Tibial nerve (tissue), 4 donors: ENCODE measurements at regions not wholly inside any gene's neighbourhood (a gene's known extent, or its start where the extent isn't known, plus 50 kb on each side); places are given as distances from the start of the nearest gene placed in this dataset.

ENCODE experiments used
- DNase-seq, 2 donors: peaks; one replicate each; pipeline ENCODE4 v3.0.0-alpha.2; 2019; ENCODE audit warnings: low spot score in 2 of 2
- H3K27ac ChIP-seq, 4 donors: fragments of 200-600 bp; sonication (generic) in 3 of 4; one replicate each; pipeline ENCODE4 v1.5.1; 2017 to 2019; ENCODE audit warnings: mild to moderate bottlenecking in 1 of 4
- H3K27me3 ChIP-seq, 2 donors: fragments of 200-600 bp; sonication (generic) in 1 of 2; one replicate each; pipeline versions ENCODE4 v1.5.1 to v1.6.0; 2017 to 2019
- H3K36me3 ChIP-seq, 3 donors: fragments of 200-600 bp; sonication (generic); one replicate each; pipeline ENCODE4 v1.5.1; 2018 to 2019
- H3K4me1 ChIP-seq, 4 donors: fragments of 200-600 bp; sonication (generic) in 3 of 4; one replicate each; pipeline ENCODE4 v1.5.1; 2017 to 2019
- H3K4me3 ChIP-seq, 4 donors: fragments of 200-600 bp; sonication (generic) in 3 of 4; one replicate each; pipeline ENCODE4 v1.5.1; 2017 to 2019; ENCODE audit warnings: mild to moderate bottlenecking in 1 of 4, moderate library complexity in 1 of 4
- H3K9me3 ChIP-seq, 4 donors: fragments of 200-600 bp; sonication (generic) in 3 of 4; one replicate each; pipeline ENCODE4 v1.5.1; 2017 to 2019
- EP300 ChIP-seq, 2 donors: sonication (generic); formaldehyde crosslinking; IDR thresholded peaks; one replicate each; pipeline ENCODE4 v1.6.1; 2017; ENCODE audit warnings: antibody characterized with exemption in 2 of 2, mild to moderate bottlenecking in 1 of 2
- POLR2A ChIP-seq, 2 donors: fragments of 450-650 bp; IDR thresholded peaks; one replicate each; pipeline ENCODE4 v1.6.1; 2017; ENCODE audit warnings: antibody characterized with exemption in 2 of 2, mild to moderate bottlenecking in 2 of 2, moderate library complexity in 2 of 2
- WGBS, 2 donors: methylation state at CpG; one replicate each; pipeline ENCODE4 v1.1.5; 2018; 5-methylcytosine and 5-hydroxymethylcytosine counted together
- TF ChIP-seq, protein P1 (sequence below), 5 experiments: fragments of 200-600 bp in 3 of 5; fragments of 450-650 bp in 2 of 5; sonication (generic) in 3 of 5; IDR thresholded peaks; one replicate each; pipeline ENCODE4 v1.5.1; 2016 to 2019; ENCODE audit warnings: antibody characterized with exemption in 5 of 5, mild to moderate bottlenecking in 3 of 5, moderate library complexity in 2 of 5

DNA sequence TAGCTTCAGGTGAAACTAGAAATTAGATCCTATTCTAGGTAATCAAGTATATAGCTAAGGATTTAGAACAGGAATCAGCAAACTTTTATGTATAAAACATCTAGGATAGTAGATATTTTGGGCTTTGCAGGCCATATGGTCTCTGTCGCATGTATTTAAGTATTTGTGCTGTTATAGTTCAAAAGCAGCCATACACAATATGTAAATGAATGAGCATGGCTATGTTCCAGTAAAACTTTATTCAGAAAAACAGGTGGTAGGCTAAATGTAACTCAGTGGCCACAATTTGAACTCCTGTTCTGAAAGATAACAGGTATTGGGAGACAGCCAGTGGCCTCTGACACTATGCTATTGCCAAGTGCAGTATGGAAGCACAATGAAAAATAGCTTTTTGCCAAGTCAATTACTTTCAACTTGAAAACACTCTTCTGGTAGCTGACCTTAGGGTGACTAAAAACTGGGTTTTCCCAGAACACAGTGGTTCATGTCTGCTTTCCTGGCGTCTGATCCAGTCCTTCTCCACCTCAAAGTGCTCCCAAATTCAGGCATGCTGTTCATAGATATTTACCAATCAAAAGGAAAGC, 304.7 kb upstream of the SYT4 start:
- TF ChIP-seq EP300 (IDR thresholded peaks at IDR 0.05) (peak in 1 of 2 donors; percentile 50), POLR2A (IDR thresholded peaks at IDR 0.05) (no peak)
- TF ChIP-seq, protein P1, sequence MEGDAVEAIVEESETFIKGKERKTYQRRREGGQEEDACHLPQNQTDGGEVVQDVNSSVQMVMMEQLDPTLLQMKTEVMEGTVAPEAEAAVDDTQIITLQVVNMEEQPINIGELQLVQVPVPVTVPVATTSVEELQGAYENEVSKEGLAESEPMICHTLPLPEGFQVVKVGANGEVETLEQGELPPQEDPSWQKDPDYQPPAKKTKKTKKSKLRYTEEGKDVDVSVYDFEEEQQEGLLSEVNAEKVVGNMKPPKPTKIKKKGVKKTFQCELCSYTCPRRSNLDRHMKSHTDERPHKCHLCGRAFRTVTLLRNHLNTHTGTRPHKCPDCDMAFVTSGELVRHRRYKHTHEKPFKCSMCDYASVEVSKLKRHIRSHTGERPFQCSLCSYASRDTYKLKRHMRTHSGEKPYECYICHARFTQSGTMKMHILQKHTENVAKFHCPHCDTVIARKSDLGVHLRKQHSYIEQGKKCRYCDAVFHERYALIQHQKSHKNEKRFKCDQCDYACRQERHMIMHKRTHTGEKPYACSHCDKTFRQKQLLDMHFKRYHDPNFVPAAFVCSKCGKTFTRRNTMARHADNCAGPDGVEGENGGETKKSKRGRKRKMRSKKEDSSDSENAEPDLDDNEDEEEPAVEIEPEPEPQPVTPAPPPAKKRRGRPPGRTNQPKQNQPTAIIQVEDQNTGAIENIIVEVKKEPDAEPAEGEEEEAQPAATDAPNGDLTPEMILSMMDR (IDR thresholded peaks at IDR 0.05): no peak
- H3K9me3 ChIP-seq: no peaks in the 10 kb centered on the region
- H3K36me3 ChIP-seq: no peaks in the 10 kb centered on the region
- H3K4me3 ChIP-seq: no peak overlapping the region
- 59 to 61% methylated on average over 2 of the region's 2 CpGs for WGBS, 2 donors
- H3K27me3 ChIP-seq: no peaks in the 10 kb centered on the region
- no peak overlapping the region for H3K27ac ChIP-seq
- peaks cover 0 to 5% (median 0%) of the 10 kb centered on the region in 4 donors for H3K4me1 ChIP-seq
- no peak for DNase-seq

DNA sequence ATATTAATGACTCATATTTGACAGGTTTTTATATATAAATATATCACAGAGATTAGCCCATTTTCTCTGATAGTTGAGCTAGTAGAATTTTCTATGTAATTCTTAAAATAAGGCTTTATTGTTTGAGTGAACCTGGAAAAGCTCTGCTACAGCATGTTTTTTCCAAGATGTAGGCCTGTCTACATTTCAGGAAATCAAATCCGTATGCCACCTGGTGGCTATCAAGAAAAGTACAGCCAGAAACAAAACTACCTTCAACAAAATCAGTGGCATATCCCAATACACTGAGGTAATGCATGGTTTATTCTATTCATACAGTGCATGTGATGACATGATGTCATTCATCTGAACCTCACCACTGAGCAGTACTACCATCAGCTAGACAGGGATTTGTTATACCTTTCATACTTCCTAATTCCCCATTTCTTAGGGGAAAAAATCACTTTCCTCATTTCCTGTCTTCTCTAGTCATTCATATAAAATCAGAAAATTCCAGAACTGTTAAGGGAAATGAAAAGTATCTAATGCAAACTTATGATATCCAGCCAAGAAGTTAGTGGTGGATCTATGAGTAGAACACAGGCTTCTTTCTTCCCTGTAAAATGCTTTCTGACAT, 310.4 kb upstream of the SYT4 start:
- WGBS, 2 donors: 0% methylated on average over 1 of the region's 1 CpG
- H3K9me3 ChIP-seq: no peaks in the 10 kb centered on the region
- H3K27ac ChIP-seq: no peak overlapping the region
- TF ChIP-seq POLR2A (IDR thresholded peaks at IDR 0.05): no peak
- TF ChIP-seq, protein P1 (IDR thresholded peaks at IDR 0.05): peak; percentile 51 to 78 (median 59)
- TF ChIP-seq EP300 (IDR thresholded peaks at IDR 0.05): no peak
- peak in 1 of 2 donors; percentile 15 for DNase-seq
- no peak overlapping the region for H3K4me3 ChIP-seq
- no peaks in the 10 kb centered on the region for H3K4me1 ChIP-seq
- no peaks in the 10 kb centered on the region for H3K36me3 ChIP-seq
- no peaks in the 10 kb centered on the region for H3K27me3 ChIP-seq

DNA sequence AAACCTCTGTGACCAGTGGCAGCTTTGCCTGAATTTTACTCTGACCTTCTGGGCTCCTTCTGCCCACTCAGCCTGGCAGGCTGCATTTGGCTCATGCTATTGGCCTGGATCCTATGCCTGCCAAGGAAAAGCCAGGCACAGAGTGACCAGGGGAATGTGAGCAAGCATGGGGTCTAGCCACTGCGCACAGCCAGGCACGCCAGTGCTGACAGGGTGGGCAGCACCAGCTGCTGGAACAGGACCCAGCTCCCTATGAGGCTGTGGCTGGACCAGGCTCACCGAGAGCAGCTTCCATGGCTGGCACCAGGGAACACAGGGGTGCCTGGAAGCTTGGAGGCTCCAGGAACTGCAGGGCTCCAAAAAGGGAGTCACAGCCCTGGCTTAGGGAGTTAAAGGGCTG, 311.5 kb upstream of the SYT4 start:
- H3K36me3 ChIP-seq: no peaks in the 10 kb centered on the region
- no peak for TF ChIP-seq POLR2A (IDR thresholded peaks at IDR 0.05)
- TF ChIP-seq, protein P1 (IDR thresholded peaks at IDR 0.05): no peak
- TF ChIP-seq EP300 (IDR thresholded peaks at IDR 0.05): no peak

DNA sequence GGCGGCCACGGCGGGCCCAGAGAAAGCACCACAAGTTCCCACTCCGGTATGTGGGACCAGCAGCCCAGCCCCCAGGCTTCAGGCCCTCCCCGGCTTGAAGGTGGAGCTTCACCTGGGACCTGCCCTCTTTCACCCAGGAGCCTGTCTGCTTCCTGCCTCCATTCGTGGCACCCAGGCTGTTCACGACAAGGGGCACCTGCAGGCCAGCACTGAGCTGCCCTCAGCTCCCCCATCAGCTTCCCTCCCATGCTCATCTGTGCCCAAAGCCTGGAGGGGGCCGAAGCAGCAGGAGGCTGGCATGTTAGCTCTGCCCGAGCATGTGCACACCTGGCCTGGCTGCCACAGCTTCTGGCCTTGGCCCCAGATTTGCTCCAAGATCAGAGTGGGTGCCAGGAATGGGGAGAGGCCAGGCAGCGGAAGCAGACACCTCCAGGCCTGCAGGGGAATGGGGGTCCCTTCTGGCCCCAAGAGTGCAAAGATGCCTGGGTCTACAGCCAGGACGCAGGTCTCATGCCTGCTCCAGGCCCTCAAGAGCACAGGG, 312.4 kb upstream of the SYT4 start:
- TF ChIP-seq, protein P1 (IDR thresholded peaks at IDR 0.05): no peak
- TF ChIP-seq EP300 (IDR thresholded peaks at IDR 0.05) (no peak), POLR2A (IDR thresholded peaks at IDR 0.05) (no peak)
- WGBS, 2 donors: 87 to 94% methylated on average over 9 of the region's 11 CpGs
- Histone ChIP-seq H3K4me1 (no peaks in the 10 kb centered on the region), H3K27ac (no peak overlapping the region), H3K36me3 (no peaks in the 10 kb centered on the region), H3K9me3 (no peaks in the 10 kb centered on the region), H3K27me3 (no peaks in the 10 kb centered on the region), H3K4me3 (no peak overlapping the region)
- no peak for DNase-seq

More for the DNA sequence above, 311.5 kb upstream of the SYT4 start:
- Histone ChIP-seq H3K4me1 (no peaks in the 10 kb centered on the region), H3K9me3 (no peaks in the 10 kb centered on the region), H3K27me3 (no peaks in the 10 kb centered on the region), H3K4me3 (no peak overlapping the region), H3K27ac (no peak overlapping the region)
- DNase-seq: no peak
- WGBS, 2 donors: 92 to 94% methylated on average over 2 to 3 of the region's 3 CpGs

DNA sequence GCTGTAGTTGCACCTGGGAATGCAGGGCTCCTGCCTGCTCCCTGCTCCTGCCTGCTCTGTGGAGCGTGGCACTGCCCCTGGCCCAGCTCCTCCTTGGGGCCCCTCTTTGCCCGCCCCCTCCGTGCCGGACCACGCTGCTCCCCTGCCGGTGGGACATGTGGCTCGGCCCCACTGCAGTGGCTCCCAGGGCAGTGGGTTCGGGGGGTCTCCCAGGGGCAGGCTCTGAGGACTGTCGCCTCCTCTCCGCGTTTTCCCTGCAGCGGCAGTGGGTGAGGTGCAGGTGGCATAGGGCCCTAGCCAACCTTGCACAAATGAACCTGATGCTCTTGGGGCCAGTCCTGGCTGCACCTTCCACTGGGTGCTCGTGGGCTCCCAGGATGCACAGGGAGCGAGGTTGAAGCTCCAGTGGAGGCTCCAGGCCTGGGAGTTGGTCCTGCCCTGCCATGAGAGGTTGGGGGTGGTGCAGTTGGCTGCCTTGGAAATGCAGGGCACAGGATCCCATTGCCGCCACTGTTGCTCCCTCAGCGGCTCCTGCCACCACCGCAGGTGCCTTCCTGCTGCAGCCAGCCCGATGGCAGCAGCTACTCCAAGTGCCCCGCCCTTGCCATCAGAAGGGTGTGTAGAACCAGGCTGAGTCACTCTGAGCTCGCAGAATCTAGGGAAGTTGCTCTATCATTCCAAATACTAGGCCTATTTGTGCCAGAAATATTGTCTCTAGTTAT, 313.1 kb upstream of the SYT4 start:
- H3K27me3 ChIP-seq: no peaks in the 10 kb centered on the region
- no peak overlapping the region for H3K27ac ChIP-seq
- no peaks in the 10 kb centered on the region for H3K9me3 ChIP-seq
- WGBS, 2 donors: 88 to 89% methylated on average over 14 to 16 of the region's 20 CpGs
- no peak overlapping the region for H3K4me3 ChIP-seq
- no peak for DNase-seq
- TF ChIP-seq EP300 (IDR thresholded peaks at IDR 0.05) (no peak), POLR2A (IDR thresholded peaks at IDR 0.05) (no peak)
- TF ChIP-seq, protein P1 (IDR thresholded peaks at IDR 0.05): no peak
- no peaks in the 10 kb centered on the region for H3K36me3 ChIP-seq
- H3K4me1 ChIP-seq: no peaks in the 10 kb centered on the region
